ENCODE measurements at regions not wholly inside any gene's neighbourhood (a gene's known extent, or its start where the extent isn't known, plus 50 kb on each side); places are given as distances from the start of the nearest gene placed in this dataset.

DNA sequence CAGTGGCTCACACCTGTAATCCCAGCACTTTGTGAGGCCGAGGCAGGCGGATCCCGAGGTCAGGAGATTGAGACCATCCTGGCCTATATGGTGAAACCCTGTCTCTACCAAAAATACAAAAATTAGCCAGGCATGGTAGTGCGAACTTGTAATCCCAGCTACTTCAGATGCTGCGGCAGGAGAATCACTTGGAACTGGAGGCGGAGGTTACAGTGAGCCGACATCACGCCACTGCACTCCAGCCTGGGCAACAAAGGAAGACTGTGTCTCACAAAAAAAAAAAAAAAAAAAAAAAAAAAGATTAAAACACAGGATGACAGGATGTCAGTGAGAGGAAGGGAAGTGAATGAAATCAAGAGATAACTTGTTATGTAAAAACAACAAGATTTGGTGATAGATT, 1158.5 kb downstream of the PCDH9 start:
- Mint-ChIP-seq H3K4me1 (no peaks in the 10 kb centered on the region), H3K27me3 (no peaks in the 10 kb centered on the region), H3K9me3 (peaks cover 1% of the 10 kb centered on the region), H3K4me3 (no peak overlapping the region), H3K27ac (no peak overlapping the region), H3K36me3 (no peaks in the 10 kb centered on the region)
- CTCF ChIA-PET: no interaction called here
- DNase-seq: no peak

DNA sequence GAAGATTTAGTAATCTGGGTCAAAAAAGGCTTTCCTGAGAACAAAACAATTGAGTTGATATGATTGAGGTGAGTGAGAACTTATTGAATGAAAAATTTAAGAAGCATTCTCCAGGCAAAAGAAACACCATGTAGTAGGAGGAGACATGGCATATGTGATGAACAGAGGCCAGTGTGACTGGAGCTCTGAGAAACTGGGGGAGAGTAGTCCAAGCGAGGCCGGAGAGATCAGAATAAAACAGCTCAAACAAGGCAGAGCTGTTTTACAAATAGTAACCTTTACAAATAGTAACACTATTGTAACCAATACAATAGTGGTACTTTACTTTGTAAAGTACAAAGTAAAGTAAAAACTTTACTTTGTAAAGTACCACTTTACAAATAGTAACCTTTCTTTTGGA, 1159.1 kb downstream of the PCDH9 start:
- Mint-ChIP-seq H3K36me3 (no peaks in the 10 kb centered on the region), H3K27me3 (no peaks in the 10 kb centered on the region), H3K4me1 (no peaks in the 10 kb centered on the region), H3K9me3 (no peaks in the 10 kb centered on the region), H3K4me3 (no peak overlapping the region), H3K27ac (no peak overlapping the region)
- CTCF ChIA-PET: no interaction called here
- DNase-seq: no peak

DNA sequence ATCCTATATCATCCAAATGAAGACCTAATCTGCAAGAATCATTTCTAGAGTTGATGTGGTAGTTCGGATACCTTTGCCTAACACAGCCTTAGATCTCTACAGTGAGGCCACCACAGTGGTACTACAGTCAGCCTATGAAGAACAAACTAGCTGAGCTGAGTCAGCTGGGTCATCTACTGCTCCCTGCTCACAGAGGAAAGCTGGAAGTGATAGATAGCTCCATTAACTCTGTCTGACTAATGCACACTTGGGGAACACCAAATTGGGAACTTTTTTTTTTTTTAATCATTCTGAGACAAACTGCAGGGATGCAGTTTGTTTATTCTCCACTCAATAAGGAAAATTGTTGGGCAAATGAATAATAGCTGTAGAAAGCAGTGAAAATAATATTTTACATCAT, 1160.6 kb downstream of the PCDH9 start:
- no peaks in the 10 kb centered on the region for H3K9me3 Mint-ChIP-seq
- H3K4me1 Mint-ChIP-seq: no peaks in the 10 kb centered on the region

GRCh38 chr13:66068683-66069082, 1161.5 kb downstream of the PCDH9 start:
- Mint-ChIP-seq H3K27me3 (no peaks in the 10 kb centered on the region), H3K27ac (no peak overlapping the region), H3K36me3 (no peaks in the 10 kb centered on the region), H3K9me3 (no peaks in the 10 kb centered on the region), H3K4me1 (no peaks in the 10 kb centered on the region), H3K4me3 (no peak overlapping the region)
- DNase-seq: no peak
- CTCF ChIA-PET: no interaction called here

More for the DNA sequence above, 1160.6 kb downstream of the PCDH9 start:
- CTCF ChIA-PET: no interaction called here
- Mint-ChIP-seq H3K4me3 (no peak overlapping the region), H3K27ac (no peak overlapping the region), H3K36me3 (no peaks in the 10 kb centered on the region), H3K27me3 (no peaks in the 10 kb centered on the region)
- DNase-seq: no peak

DNA sequence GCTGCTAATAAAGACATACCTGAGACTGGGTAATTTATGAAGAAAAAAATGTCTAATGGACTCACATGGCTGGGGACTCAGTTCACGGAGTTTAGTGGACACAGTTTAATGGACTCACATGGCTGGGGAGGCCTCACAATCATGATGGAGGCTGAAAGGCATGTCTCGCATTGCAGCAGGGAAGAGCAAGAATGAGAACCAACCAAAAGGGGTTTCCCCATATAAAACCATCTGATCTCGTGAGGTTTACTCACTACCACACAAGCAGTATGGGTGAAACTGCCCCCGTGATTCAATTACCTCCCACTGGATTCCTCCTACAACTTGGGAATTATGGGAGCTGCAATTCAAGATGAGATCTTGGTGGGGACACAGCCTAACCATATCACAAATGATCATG, 1181.2 kb downstream of the PCDH9 start:
- DNase-seq: no peak
- H3K9me3 Mint-ChIP-seq: peaks cover 3% of the 10 kb centered on the region
- CTCF ChIA-PET: no interaction called here
- no peak overlapping the region for H3K27ac Mint-ChIP-seq
- no peaks in the 10 kb centered on the region for H3K27me3 Mint-ChIP-seq
- no peaks in the 10 kb centered on the region for H3K4me1 Mint-ChIP-seq
- H3K4me3 Mint-ChIP-seq: no peak overlapping the region
- no peaks in the 10 kb centered on the region for H3K36me3 Mint-ChIP-seq

DNA sequence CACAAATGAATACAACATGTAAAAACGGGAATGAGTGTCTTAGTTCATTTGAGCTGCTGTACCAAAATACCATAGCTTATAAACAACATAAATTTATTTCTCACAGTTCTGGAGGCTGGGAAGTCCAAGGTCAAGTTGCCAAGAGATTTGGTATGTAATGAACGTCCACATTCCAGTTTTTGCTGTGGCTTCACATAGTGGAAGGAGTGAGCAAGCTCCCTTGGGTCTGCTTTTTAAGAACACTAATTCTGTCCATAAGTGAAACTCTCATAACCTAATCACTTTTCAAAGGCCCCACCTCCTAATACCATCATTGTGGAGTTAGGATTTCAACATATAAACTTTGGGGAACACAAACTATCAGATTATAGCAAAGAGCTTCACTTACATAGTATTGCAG, 1189.6 kb downstream of the PCDH9 start:
- Mint-ChIP-seq H3K27me3 (no peaks in the 10 kb centered on the region), H3K4me1 (no peaks in the 10 kb centered on the region), H3K36me3 (no peaks in the 10 kb centered on the region), H3K4me3 (no peak overlapping the region), H3K27ac (no peak overlapping the region), H3K9me3 (peaks cover 2% of the 10 kb centered on the region)
- no peak for DNase-seq
- CTCF ChIA-PET: no interaction called here

DNA sequence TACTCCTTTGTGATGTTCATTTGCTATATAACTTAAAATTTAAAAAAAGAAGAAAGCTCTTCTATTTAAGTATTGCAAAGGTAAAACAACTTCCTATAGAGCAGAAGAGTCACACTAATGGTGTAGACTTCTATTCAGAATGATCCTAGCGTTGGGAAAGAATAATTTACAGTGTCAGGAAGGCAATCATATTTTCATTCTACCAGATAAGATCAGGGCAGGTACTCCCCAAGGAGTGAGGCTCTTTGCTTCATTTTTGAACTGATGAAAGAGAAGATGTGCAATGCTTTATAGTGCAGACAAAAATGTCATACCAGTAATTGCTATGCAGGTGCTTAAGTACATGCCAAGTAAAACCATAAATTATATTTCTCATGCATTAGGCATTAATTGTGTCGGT, 1193.0 kb downstream of the PCDH9 start:
- no peaks in the 10 kb centered on the region for H3K27me3 Mint-ChIP-seq
- H3K9me3 Mint-ChIP-seq: peaks cover 2% of the 10 kb centered on the region
- DNase-seq: no peak
- no peak overlapping the region for H3K4me3 Mint-ChIP-seq
- no peaks in the 10 kb centered on the region for H3K36me3 Mint-ChIP-seq
- H3K27ac Mint-ChIP-seq: no peak overlapping the region
- no peaks in the 10 kb centered on the region for H3K4me1 Mint-ChIP-seq
- CTCF ChIA-PET: no interaction called here

- Mint-ChIP-seq H3K9me3 (peaks cover 2% of the 10 kb centered on the region), H3K4me3 (no peak overlapping the region), H3K27ac (no peak overlapping the region), H3K27me3 (no peaks in the 10 kb centered on the region), H3K36me3 (no peaks in the 10 kb centered on the region), H3K4me1 (no peaks in the 10 kb centered on the region)
- CTCF ChIA-PET: no interaction called here
- DNase-seq: no peak
Measured at GRCh38 chr13:66036636-66037035, 1193.5 kb downstream of the PCDH9 start.

GRCh38 chr13:66036024-66036614, 1194.0 kb downstream of the PCDH9 start:
- Mint-ChIP-seq H3K27me3 (no peaks in the 10 kb centered on the region), H3K4me1 (no peaks in the 10 kb centered on the region), H3K4me3 (no peak overlapping the region), H3K9me3 (peaks cover 2% of the 10 kb centered on the region), H3K27ac (no peak overlapping the region), H3K36me3 (no peaks in the 10 kb centered on the region)
- CTCF ChIA-PET: no interaction called here
- no peak for DNase-seq

DNA sequence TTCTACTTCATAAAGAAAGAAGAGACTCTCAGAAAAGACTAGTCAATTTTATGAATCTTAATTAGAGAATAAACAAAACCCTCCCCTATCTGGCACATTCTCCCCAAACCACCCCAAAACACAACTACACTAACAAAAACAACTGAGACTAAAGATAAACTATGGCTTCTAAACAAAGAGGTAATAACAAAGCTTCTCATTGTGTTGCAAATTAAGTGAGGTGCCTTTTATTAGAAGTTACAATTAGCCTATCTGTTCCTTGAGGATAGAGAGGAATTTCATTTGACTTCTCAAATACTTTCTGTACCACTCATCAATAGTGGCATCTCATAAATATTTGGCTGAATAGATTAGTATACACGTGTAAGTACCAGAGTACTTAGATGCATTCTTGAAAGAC, 1196.2 kb downstream of the PCDH9 start:
- H3K27ac Mint-ChIP-seq: no peak overlapping the region
- DNase-seq: no peak
- no peak overlapping the region for H3K4me3 Mint-ChIP-seq
- H3K4me1 Mint-ChIP-seq: no peaks in the 10 kb centered on the region
- no peaks in the 10 kb centered on the region for H3K36me3 Mint-ChIP-seq
- no peaks in the 10 kb centered on the region for H3K27me3 Mint-ChIP-seq
- no peaks in the 10 kb centered on the region for H3K9me3 Mint-ChIP-seq
- CTCF ChIA-PET: no interaction called here

DNA sequence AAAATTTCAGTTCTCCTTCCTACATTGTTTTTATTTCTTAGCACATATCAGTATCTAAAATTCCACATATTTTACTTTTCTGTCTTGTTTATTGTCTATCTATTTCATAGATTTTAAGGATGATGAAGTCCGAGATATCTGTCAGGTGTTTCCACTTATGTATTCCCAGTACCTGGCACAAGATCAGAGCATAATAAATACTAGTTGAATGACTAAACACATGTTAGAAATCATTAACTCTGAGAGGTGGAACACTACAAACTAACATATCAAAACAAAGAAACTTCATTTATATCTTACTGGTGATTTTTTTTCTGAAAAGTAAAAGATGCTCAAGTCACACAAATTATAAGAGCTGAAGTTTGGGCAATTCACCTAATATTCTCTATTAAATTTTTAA, 1208.3 kb downstream of the PCDH9 start:
- Mint-ChIP-seq H3K4me1 (no peaks in the 10 kb centered on the region), H3K9me3 (peaks cover 4% of the 10 kb centered on the region)
- CTCF ChIA-PET: no interaction called here

DNA sequence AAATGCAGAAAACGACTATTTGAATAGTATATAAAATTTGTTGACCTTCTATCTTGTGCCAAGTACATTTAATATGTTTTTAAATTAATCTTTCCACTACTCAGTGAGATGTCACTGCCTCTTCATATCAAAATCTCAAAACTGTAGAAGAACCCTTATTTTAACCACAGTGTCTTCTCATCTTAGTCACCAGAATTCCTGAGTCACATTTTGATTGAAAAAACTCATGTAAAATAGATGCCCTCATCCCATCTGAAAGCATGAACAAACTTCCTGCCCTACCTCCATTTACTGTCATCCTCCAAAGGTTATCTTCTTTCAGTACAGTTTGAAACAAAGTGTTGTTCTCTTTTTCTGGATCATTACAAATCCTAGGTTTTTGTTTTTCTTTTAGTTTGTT, 1215.4 kb downstream of the PCDH9 start:
- DNase-seq: no peak
- Mint-ChIP-seq H3K4me1 (no peaks in the 10 kb centered on the region), H3K27me3 (no peaks in the 10 kb centered on the region), H3K36me3 (no peaks in the 10 kb centered on the region), H3K27ac (no peak overlapping the region), H3K9me3 (peaks cover 6% of the 10 kb centered on the region), H3K4me3 (no peak overlapping the region)
- CTCF ChIA-PET: no interaction called here

More for the DNA sequence above, 1208.3 kb downstream of the PCDH9 start:
- no peak overlapping the region for H3K4me3 Mint-ChIP-seq
- DNase-seq: no peak
- no peaks in the 10 kb centered on the region for H3K36me3 Mint-ChIP-seq
- H3K27ac Mint-ChIP-seq: no peak overlapping the region
- no peaks in the 10 kb centered on the region for H3K27me3 Mint-ChIP-seq

DNA sequence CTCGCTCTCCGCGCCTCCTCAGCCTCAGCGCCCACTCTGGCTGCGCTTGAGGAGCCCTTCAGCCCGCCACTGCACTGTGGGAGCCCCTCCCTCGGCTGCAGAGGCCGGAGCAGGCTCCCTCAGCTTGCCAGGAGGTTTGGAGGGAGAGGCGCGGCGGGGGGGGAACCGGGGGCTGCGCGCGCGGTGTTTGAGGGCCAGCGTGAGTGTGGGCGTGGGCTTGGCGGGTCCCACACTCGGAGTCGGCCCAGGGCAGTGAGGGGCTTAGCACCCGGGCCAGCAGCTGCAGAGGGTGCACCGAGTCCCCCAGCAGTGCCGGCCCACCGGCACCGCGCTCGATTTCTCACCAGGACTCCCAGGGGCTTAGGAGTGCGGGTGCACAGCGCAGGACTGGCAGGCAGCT, 1220.9 kb downstream of the PCDH9 start:
- Mint-ChIP-seq H3K9me3 (peaks cover 14% of the 10 kb centered on the region), H3K4me1 (no peaks in the 10 kb centered on the region), H3K4me3 (no peak overlapping the region), H3K27me3 (no peaks in the 10 kb centered on the region), H3K27ac (no peak overlapping the region), H3K36me3 (no peaks in the 10 kb centered on the region)
- DNase-seq: no peak
- CTCF ChIA-PET: no interaction called here

- no peak overlapping the region for H3K27ac Mint-ChIP-seq
Measured at GRCh38 chr13:66003558-66003957, 1226.6 kb downstream of the PCDH9 start.

GRCh38 chr13:66001140-66001539, 1229.0 kb downstream of the PCDH9 start:
- no peaks in the 10 kb centered on the region for H3K36me3 Mint-ChIP-seq
- peaks cover 7% of the 10 kb centered on the region for H3K9me3 Mint-ChIP-seq
- no peaks in the 10 kb centered on the region for H3K4me1 Mint-ChIP-seq
- no peaks in the 10 kb centered on the region for H3K27me3 Mint-ChIP-seq
- no peak for DNase-seq
- no peak overlapping the region for H3K27ac Mint-ChIP-seq
- CTCF ChIA-PET: no interaction called here
- H3K4me3 Mint-ChIP-seq: no peak overlapping the region

More at GRCh38 chr13:66003558-66003957, 1226.6 kb downstream of the PCDH9 start:
- Mint-ChIP-seq H3K4me1 (no peaks in the 10 kb centered on the region), H3K9me3 (peaks cover 11% of the 10 kb centered on the region), H3K4me3 (no peak overlapping the region), H3K27me3 (no peaks in the 10 kb centered on the region), H3K36me3 (no peaks in the 10 kb centered on the region)
- DNase-seq: no peak
- CTCF ChIA-PET: no interaction called here

GRCh38 chr13:65999411-65999810, 1230.7 kb downstream of the PCDH9 start:
- no peaks in the 10 kb centered on the region for H3K4me1 Mint-ChIP-seq
- no peak overlapping the region for H3K4me3 Mint-ChIP-seq
- DNase-seq: no peak
- no peaks in the 10 kb centered on the region for H3K36me3 Mint-ChIP-seq
- no peak overlapping the region for H3K27ac Mint-ChIP-seq
- CTCF ChIA-PET: no interaction called here
- peaks cover 5% of the 10 kb centered on the region for H3K9me3 Mint-ChIP-seq
- no peaks in the 10 kb centered on the region for H3K27me3 Mint-ChIP-seq

Measured in activated naive CD4-positive, alpha-beta T cell treated with anti-CD3 and anti-CD28 coated beads, Interleukin-2, amount 10 ng/mL, durations not matched to agents 7 days and 5 days (primary cell).